GM21367 (cell line): ENCODE measurements at regions not wholly inside any gene's neighbourhood (a gene's known extent, or its start where the extent isn't known, plus 50 kb on each side); places are given as distances from the start of the nearest gene placed in this dataset.
A peak's percentile ranks its signal among the peaks of the same experiment; 100 is the strongest.

Source experiments
- ATAC-seq: cut with Tn5 transposase; IDR thresholded peaks from one replicate; pipeline ENCODE4 v1.9.1; 2021; ENCODE audit not compliant: unreplicated experiment

GRCh38 chr2:226445216-226445861 is 354.3 kb downstream of the IRS1 start:
- ATAC-seq, result no peak

- no peak for ATAC-seq
These were observed 356.5 kb downstream of the IRS1 start for GRCh38 chr2:226443112-226443511.

GRCh38 chr2:226440127-226440918 is 359.3 kb downstream of the IRS1 start:
- no peak for ATAC-seq

- no peak for ATAC-seq
These were observed 360.3 kb downstream of the IRS1 start for GRCh38 chr2:226439337-226439736.

- ATAC-seq, result no peak
These were observed 364.5 kb downstream of the IRS1 start for GRCh38 chr2:226435146-226435545.

- ATAC-seq, result no peak
These were observed 364.9 kb downstream of the IRS1 start for GRCh38 chr2:226434702-226435101.

- ATAC-seq, result no peak
These were observed 368.2 kb downstream of the IRS1 start for GRCh38 chr2:226431288-226431948.

GRCh38 chr2:226429476-226429875 is 370.1 kb downstream of the IRS1 start:
- ATAC-seq, result no peak

GRCh38 chr2:226427538-226428307 is 371.9 kb downstream of the IRS1 start:
- ATAC-seq, result no peak

GRCh38 chr2:226426292-226426736 is 373.3 kb downstream of the IRS1 start:
- no peak for ATAC-seq

GRCh38 chr2:226424971-226425370 is 374.6 kb downstream of the IRS1 start:
- ATAC-seq, result no peak

- peak; percentile 92 for ATAC-seq
These were observed 376.1 kb downstream of the IRS1 start for GRCh38 chr2:226423498-226423960.

- ATAC-seq, result no peak
These were observed 379.0 kb downstream of the IRS1 start for GRCh38 chr2:226420646-226421045.

GRCh38 chr2:226418521-226418920 is 381.1 kb downstream of the IRS1 start:
- ATAC-seq, result no peak

GRCh38 chr2:226414335-226414734 is 385.3 kb downstream of the IRS1 start:
- ATAC-seq, result no peak

GRCh38 chr2:226413498-226414130 is 386.0 kb downstream of the IRS1 start:
- no peak for ATAC-seq

- no peak for ATAC-seq
These were observed 387.8 kb downstream of the IRS1 start for GRCh38 chr2:226411727-226412360.

GRCh38 chr2:226411205-226411604 is 388.4 kb downstream of the IRS1 start:
- no peak for ATAC-seq

GRCh38 chr2:226410247-226410835 is 389.3 kb downstream of the IRS1 start:
- no peak for ATAC-seq

GRCh38 chr2:226409134-226409533 is 390.5 kb downstream of the IRS1 start:
- no peak for ATAC-seq
